KMS-11 (cell line): ENCODE measurements at regions not wholly inside any gene's neighbourhood (a gene's known extent, or its start where the extent isn't known, plus 50 kb on each side); places are given as distances from the start of the nearest gene placed in this dataset.

ENCODE experiments used
- H2AFZ ChIP-seq: fragments of 200-600 bp; sonication (generic); 2 replicates; pipeline ENCODE4 v1.6.1; 2016; ENCODE audit warnings: antibody characterized with exemption, mixed run types, low read depth
- H3K27ac ChIP-seq: fragments of 200-600 bp; sonication (generic); 2 replicates; pipeline ENCODE4 v1.6.1; 2016; ENCODE audit warnings: mild to moderate bottlenecking, mixed run types
- H3K27me3 ChIP-seq: fragments of 200-600 bp; sonication (generic); 2 replicates; pipeline ENCODE4 v1.6.1; 2017; ENCODE audit warnings: mild to moderate bottlenecking, low read depth, mixed run types, moderate library complexity; ENCODE audit not compliant: insufficient read depth
- H3K36me3 ChIP-seq: fragments of 200-600 bp; sonication (generic); 2 replicates; pipeline ENCODE4 v1.6.1; 2017; ENCODE audit warnings: mild to moderate bottlenecking, mixed run types; ENCODE audit not compliant: insufficient read depth
- H3K4me1 ChIP-seq: fragments of 200-600 bp; sonication (generic); 2 replicates; pipeline ENCODE4 v1.6.1; 2016; ENCODE audit warnings: mild to moderate bottlenecking, low read depth, mixed run types; ENCODE audit not compliant: poor library complexity, severe bottlenecking
- H3K4me2 ChIP-seq: fragments of 200-600 bp; sonication (generic); 2 replicates; pipeline ENCODE4 v1.7.0; 2016; ENCODE audit warnings: mild to moderate bottlenecking, mixed run types
- H3K4me3 ChIP-seq: fragments of 200-600 bp; sonication (generic); IDR thresholded peaks from 2 replicates; pipeline ENCODE4 v1.6.1; 2017; ENCODE audit warnings: low read depth, low read length, mixed read lengths; ENCODE audit not compliant: insufficient read depth
- H3K79me2 ChIP-seq: fragments of 200-600 bp; sonication (generic); 2 replicates; pipeline ENCODE4 v1.6.1; 2016; ENCODE audit warnings: low read depth, mixed run types; ENCODE audit not compliant: insufficient read depth
- H3K9ac ChIP-seq: fragments of 200-600 bp; sonication (generic); 2 replicates; pipeline ENCODE4 v1.6.1; 2016; ENCODE audit warnings: mild to moderate bottlenecking, mixed run types
- H4K20me1 ChIP-seq: fragments of 200-600 bp; sonication (generic); 2 replicates; pipeline ENCODE4 v1.6.1; 2016; ENCODE audit warnings: mild to moderate bottlenecking, mixed run types; ENCODE audit not compliant: insufficient read depth
- CTCF ChIP-seq: fragments of 200-600 bp; sonication (generic); conservative IDR thresholded peaks from 2 replicates; pipeline ENCODE4 v1.6.1; 2017; ENCODE audit warnings: low read depth, mild to moderate bottlenecking, antibody characterized with exemption, low read length, moderate library complexity, mixed read lengths

GRCh38 chr4:65195666-65196065 is 474.6 kb downstream of the EPHA5 start:
- Histone ChIP-seq H3K4me2 (no peak overlapping the region), H2AFZ (no peak overlapping the region), H3K36me3 (no peaks in the 10 kb centered on the region), H3K27me3 (no peaks in the 10 kb centered on the region), H3K79me2 (no peaks in the 10 kb centered on the region), H4K20me1 (no peaks in the 10 kb centered on the region), H3K4me3 (no peak overlapping the region), H3K27ac (no peak overlapping the region), H3K4me1 (no peaks in the 10 kb centered on the region), H3K9ac (no peak overlapping the region)
- TF ChIP-seq CTCF, result no peak

GRCh38 chr4:65195002-65195401 is 475.3 kb downstream of the EPHA5 start:
- H2AFZ ChIP-seq, result no peak overlapping the region

GRCh38 chr4:65193985-65194384 is 476.3 kb downstream of the EPHA5 start:
- no peaks in the 10 kb centered on the region for H3K27me3 ChIP-seq
- H3K4me1 ChIP-seq, result no peaks in the 10 kb centered on the region
- H3K9ac ChIP-seq, result no peak overlapping the region
- TF ChIP-seq CTCF, result no peak
- no peak overlapping the region for H2AFZ ChIP-seq
- no peak overlapping the region for H3K4me2 ChIP-seq
- no peaks in the 10 kb centered on the region for H4K20me1 ChIP-seq
- no peaks in the 10 kb centered on the region for H3K36me3 ChIP-seq
- H3K79me2 ChIP-seq, result no peaks in the 10 kb centered on the region
- H3K4me3 ChIP-seq, result no peak overlapping the region
- no peak overlapping the region for H3K27ac ChIP-seq

More at GRCh38 chr4:65195002-65195401, 475.3 kb downstream of the EPHA5 start:
- Histone ChIP-seq H3K36me3 (no peaks in the 10 kb centered on the region), H3K79me2 (no peaks in the 10 kb centered on the region), H3K4me1 (no peaks in the 10 kb centered on the region), H3K9ac (no peak overlapping the region), H3K27me3 (no peaks in the 10 kb centered on the region), H4K20me1 (no peaks in the 10 kb centered on the region), H3K27ac (no peak overlapping the region), H3K4me2 (no peak overlapping the region), H3K4me3 (no peak overlapping the region)
- no peak for TF ChIP-seq CTCF

GRCh38 chr4:65190780-65191179 is 479.5 kb downstream of the EPHA5 start:
- TF ChIP-seq CTCF, result no peak
- Histone ChIP-seq H3K4me1 (no peaks in the 10 kb centered on the region), H3K79me2 (no peaks in the 10 kb centered on the region), H4K20me1 (no peaks in the 10 kb centered on the region), H3K9ac (no peak overlapping the region), H2AFZ (no peak overlapping the region), H3K36me3 (no peaks in the 10 kb centered on the region), H3K4me3 (no peak overlapping the region), H3K4me2 (no peak overlapping the region), H3K27ac (no peak overlapping the region), H3K27me3 (no peaks in the 10 kb centered on the region)
